HFFc6 (cell line): ENCODE measurements at regions not wholly inside any gene's neighbourhood (a gene's known extent, or its start where the extent isn't known, plus 50 kb on each side); places are given as distances from the start of the nearest gene placed in this dataset.
"Not testable (repeated sequence)": the region's sequence is repeated elsewhere in the genome, so short reads cannot be mapped to it uniquely, and the experiment has no call there.

ENCODE experiments used
- DNase-seq: peaks from one replicate; pipeline ENCODE4 v3.0.0-alpha.2; 2018
- H3K27ac Mint-ChIP-seq: 2 replicates; pipeline ENCODE4 v1.8.0; 2020; ENCODE audit warnings: mild to moderate bottlenecking, mixed read lengths
- H3K27me3 Mint-ChIP-seq: 2 replicates; pipeline ENCODE4 v1.8.0; 2021; ENCODE audit warnings: mild to moderate bottlenecking, moderate library complexity, mixed read lengths; ENCODE audit not compliant: insufficient read depth
- H3K36me3 Mint-ChIP-seq: 2 replicates; pipeline ENCODE4 v1.8.0; 2021; ENCODE audit warnings: low read depth, mixed read lengths
- H3K4me1 Mint-ChIP-seq: 2 replicates; pipeline ENCODE4 v1.8.0; 2020; ENCODE audit warnings: low read depth, mixed read lengths
- H3K4me3 Mint-ChIP-seq: 2 replicates; pipeline ENCODE4 v1.8.0; 2020; ENCODE audit warnings: mild to moderate bottlenecking, moderate library complexity, mixed read lengths
- H3K9me3 Mint-ChIP-seq: 2 replicates; pipeline ENCODE4 v1.8.0; 2020; ENCODE audit warnings: mild to moderate bottlenecking, mixed read lengths
- TF ChIP-seq, protein P1 (sequence below): fragments of 200-600 bp; sonication (generic); IDR thresholded peaks from 2 replicates; pipeline ENCODE4 v1.5.0; 2021; ENCODE audit warnings: antibody characterized with exemption, mild to moderate bottlenecking

DNA sequence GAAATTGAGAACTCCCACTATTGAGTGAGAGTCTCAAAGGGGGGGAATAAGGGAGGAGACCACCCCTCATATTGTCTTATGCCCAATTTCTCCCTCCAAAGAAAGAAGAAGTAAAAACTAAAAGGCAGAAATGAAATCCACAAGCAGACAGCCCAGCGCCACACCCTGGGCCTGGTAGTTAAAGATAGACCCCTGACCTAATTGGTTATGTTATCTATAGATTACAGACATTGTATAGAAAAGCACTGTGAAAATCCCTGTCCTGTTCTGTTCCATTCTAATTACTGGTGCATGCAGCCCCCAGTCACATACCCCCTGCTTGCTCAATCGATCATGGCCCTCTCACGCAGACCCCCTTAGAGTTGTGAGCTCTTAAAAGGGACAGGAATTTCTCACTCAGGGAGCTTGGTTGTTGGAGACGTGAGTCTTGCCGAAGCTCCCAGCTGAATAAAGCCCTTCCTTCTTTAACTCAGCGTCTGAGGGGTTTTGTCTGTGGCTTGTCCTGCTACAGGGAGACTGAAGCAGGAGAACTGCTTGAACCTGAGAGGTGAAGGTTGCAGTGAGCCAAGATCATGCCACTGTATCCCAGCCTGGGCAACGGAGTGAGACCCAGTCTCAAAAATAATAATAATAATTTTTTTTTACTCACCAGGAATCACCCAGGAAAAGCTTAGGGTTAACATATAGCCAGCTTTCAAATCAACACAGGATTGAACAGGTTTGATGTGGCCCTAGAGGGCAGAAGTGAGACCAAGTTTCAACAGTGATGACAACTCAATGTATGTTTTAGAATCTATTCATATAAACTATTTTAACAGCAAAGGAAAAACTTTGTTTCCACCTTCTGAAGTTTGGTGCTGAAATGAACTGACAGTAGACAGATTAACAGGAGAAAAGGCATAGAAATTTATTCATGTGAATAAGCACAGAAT is 181.4 kb upstream of the NDUFV2 start:
- H3K9me3 Mint-ChIP-seq = not testable (repeated sequence)

DNA sequence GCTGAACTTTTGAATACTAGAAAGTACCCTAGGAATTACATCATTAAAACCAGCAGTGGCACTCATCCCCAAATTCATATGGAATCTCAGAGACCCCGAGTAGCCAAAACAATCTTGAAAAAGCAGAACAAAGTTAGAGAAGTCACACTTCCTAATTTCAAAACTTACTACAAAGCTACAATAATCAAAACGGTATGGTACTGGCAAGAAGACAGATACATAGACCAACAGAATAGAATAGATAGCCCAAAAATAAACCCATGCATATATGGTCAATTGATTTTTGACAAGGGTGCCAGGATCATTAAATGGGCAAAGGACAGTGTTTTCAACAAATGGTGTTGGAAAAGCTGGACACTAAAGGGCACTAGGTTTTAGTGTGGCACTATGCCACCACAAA is 176.0 kb upstream of the NDUFV2 start:
- TF ChIP-seq, protein P1, sequence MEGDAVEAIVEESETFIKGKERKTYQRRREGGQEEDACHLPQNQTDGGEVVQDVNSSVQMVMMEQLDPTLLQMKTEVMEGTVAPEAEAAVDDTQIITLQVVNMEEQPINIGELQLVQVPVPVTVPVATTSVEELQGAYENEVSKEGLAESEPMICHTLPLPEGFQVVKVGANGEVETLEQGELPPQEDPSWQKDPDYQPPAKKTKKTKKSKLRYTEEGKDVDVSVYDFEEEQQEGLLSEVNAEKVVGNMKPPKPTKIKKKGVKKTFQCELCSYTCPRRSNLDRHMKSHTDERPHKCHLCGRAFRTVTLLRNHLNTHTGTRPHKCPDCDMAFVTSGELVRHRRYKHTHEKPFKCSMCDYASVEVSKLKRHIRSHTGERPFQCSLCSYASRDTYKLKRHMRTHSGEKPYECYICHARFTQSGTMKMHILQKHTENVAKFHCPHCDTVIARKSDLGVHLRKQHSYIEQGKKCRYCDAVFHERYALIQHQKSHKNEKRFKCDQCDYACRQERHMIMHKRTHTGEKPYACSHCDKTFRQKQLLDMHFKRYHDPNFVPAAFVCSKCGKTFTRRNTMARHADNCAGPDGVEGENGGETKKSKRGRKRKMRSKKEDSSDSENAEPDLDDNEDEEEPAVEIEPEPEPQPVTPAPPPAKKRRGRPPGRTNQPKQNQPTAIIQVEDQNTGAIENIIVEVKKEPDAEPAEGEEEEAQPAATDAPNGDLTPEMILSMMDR = no peak
- Mint-ChIP-seq H3K9me3 (peaks cover 43% of the 10 kb centered on the region), H3K27me3 (no peaks in the 10 kb centered on the region), H3K4me1 (peaks cover 6% of the 10 kb centered on the region; the same call in 1 of the 2 replicates), H3K4me3 (no peak overlapping the region), H3K27ac (no peak overlapping the region), H3K36me3 (peaks cover 30% of the 10 kb centered on the region)
- no peak for DNase-seq

More for the DNA sequence above, 181.4 kb upstream of the NDUFV2 start:
- H3K27me3 Mint-ChIP-seq, DNase-seq, H3K4me3 Mint-ChIP-seq, H3K36me3 Mint-ChIP-seq, H3K27ac Mint-ChIP-seq: not testable (repeated sequence)
- TF ChIP-seq, protein P1 = peak; percentile 29; the same call in 1 of the 2 replicates
- H3K4me1 Mint-ChIP-seq = peaks cover 10% of the 10 kb centered on the region

DNA sequence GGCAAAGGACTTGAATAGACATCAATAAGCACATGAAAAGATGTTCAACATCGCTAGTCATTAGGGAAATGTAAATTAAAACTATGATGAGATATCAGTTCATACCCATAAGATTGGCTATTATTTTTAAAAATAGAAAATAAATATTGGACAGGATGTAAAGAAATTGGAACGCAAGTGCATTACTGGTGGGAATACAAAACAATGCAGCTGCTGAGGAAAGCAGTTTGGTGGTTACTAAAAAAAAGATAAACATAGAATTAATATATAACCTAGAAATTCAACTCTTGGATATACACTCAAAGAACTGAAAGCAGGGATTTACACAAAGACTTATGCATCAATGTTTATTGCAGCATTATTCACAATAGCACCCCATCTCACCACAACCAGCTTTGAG is 174.5 kb upstream of the NDUFV2 start:
- peaks cover 2% of the 10 kb centered on the region; the same call in 1 of the 2 replicates for H3K27me3 Mint-ChIP-seq
- peaks cover 6% of the 10 kb centered on the region; the same call in 1 of the 2 replicates for H3K4me1 Mint-ChIP-seq
- peaks cover 36% of the 10 kb centered on the region for H3K36me3 Mint-ChIP-seq
- DNase-seq = no peak
- no peak overlapping the region for H3K4me3 Mint-ChIP-seq
- no peak overlapping the region for H3K27ac Mint-ChIP-seq
- TF ChIP-seq, protein P1 = no peak
- H3K9me3 Mint-ChIP-seq = peaks cover 49% of the 10 kb centered on the region

DNA sequence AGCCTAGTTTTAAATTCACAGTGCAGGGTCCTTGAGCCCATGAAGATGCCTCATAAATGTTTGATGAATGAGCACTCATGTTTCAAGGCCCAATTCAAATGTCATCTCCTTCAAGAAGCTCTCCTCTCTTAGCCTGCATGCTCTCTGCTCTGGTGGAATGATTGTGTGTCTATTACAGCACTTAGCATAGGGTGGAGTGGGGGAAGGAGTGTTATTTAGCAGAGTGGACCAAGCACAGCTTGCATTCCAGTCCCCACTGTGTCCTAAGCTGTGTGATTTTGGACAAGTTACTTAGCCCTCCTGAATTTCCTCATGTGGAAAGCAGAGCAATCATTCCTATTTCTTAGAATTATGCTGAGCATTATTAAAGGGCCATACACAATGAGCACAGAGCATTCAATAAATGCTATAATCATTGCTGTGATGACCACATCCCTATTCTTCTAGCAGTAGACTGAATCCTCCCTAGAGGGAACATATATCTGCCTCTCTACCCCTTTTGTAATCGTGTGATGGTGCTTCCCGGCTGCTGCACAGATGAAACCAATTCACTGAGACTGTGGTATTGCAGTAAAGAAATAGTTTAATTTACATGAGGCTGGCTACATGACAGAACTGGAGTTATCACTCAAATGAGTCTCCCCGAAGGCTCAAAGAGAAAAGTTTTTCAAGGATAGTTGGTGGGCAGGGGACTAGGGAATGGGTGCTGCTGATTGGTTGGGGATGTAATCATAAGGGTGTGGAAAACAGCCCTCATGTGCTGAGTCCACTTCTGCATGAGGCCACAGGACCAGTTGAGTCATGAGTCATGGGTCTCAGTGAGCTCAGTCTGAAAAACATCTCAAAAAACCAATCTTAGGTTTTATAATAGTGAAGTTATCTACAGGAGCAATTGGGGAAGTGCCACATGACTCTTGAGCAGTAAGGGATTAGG is 173.4 kb upstream of the NDUFV2 start:
- H3K4me1 Mint-ChIP-seq = peaks cover 16% of the 10 kb centered on the region
- no peak overlapping the region for H3K4me3 Mint-ChIP-seq
- H3K27ac Mint-ChIP-seq = no peak overlapping the region
- H3K27me3 Mint-ChIP-seq = peaks cover 3% of the 10 kb centered on the region; the same call in 1 of the 2 replicates
- TF ChIP-seq, protein P1 = no peak
- H3K9me3 Mint-ChIP-seq = peaks cover 57% of the 10 kb centered on the region
- H3K36me3 Mint-ChIP-seq = peaks cover 41% of the 10 kb centered on the region
- DNase-seq = no peak

DNA sequence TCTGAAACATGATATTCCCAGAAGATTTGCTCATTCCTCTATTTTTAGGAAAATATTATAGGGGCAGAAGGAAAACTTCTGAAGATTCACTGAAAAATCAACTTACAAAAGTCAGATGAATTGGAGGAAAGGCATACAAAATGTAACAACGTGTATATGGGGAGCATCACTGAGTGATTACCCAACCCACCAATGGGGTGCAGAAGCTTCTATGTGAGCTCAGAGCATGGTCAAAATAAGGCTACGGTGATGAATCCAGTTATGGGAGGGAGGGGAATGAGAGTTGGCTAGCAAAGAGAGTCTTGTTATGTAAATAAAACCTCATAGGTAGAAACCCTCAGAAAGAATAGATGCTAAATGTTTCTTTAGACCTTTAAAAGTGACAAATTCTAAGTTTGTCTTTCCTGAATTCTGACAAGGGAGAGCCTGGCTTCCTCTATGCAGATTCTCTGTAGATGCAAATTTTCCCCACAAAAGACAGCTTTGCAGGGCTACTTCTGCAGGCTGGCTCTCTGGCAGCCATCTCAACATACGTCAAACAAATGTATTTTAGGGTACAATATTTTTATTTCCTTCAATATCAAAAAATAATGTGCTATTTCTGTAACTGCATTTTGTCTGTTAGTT is 171.4 kb upstream of the NDUFV2 start:
- Mint-ChIP-seq H3K9me3 (peaks cover 51% of the 10 kb centered on the region), H3K4me3 (no peak overlapping the region), H3K4me1 (peaks cover 17% of the 10 kb centered on the region), H3K36me3 (peaks cover 39% of the 10 kb centered on the region), H3K27ac (no peak overlapping the region), H3K27me3 (peaks cover 3% of the 10 kb centered on the region; the same call in 1 of the 2 replicates)
- TF ChIP-seq, protein P1 = no peak
- no peak for DNase-seq
